Hepatocyte (in vitro differentiated cells): ENCODE measurements at regions not wholly inside any gene's neighbourhood (a gene's known extent, or its start where the extent isn't known, plus 50 kb on each side); places are given as distances from the start of the nearest gene placed in this dataset.

Source experiments
- DNase-seq: peaks from one replicate; pipeline ENCODE4 v3.0.0-alpha.2; 2016; ENCODE audit warnings: low spot score
- H2AFZ ChIP-seq: fragments of 200-600 bp; sonication (generic); 2 replicates; pipeline ENCODE4 v1.6.0; 2016; ENCODE audit warnings: antibody characterized with exemption, mild to moderate bottlenecking
- H3K27ac ChIP-seq: fragments of 200-600 bp; sonication (generic); 2 replicates; pipeline ENCODE4 v1.5.1; 2016; ENCODE audit warnings: mild to moderate bottlenecking
- H3K27me3 ChIP-seq: fragments of 200-600 bp; sonication (generic); 2 replicates; pipeline ENCODE4 v1.6.1; 2016
- H3K36me3 ChIP-seq: fragments of 200-600 bp; sonication (generic); replicated peaks from 2 replicates; pipeline ENCODE4 v1.5.1; 2016; ENCODE audit warnings: low read depth; ENCODE audit not compliant: insufficient read depth
- H3K4me1 ChIP-seq: fragments of 200-600 bp; sonication (generic); 2 replicates; pipeline ENCODE4 v1.5.1; 2016; ENCODE audit warnings: mild to moderate bottlenecking, moderate library complexity; ENCODE audit not compliant: insufficient read depth
- H3K4me2 ChIP-seq: fragments of 200-600 bp; sonication (generic); 2 replicates; pipeline ENCODE4 v1.6.0; 2016
- H3K4me3 ChIP-seq: fragments of 200-600 bp; sonication (generic); 2 replicates; pipeline ENCODE4 v1.5.1; 2016; ENCODE audit warnings: mild to moderate bottlenecking
- H3K79me2 ChIP-seq: fragments of 200-600 bp; sonication (generic); 2 replicates; pipeline ENCODE4 v1.6.0; 2017; ENCODE audit warnings: mild to moderate bottlenecking
- H3K9me2 ChIP-seq: fragments of 200-600 bp; sonication (generic); replicated peaks from 2 replicates; pipeline ENCODE4 v1.6.0; 2017; ENCODE audit warnings: mild to moderate bottlenecking; ENCODE audit not compliant: insufficient read depth
- H3K9me3 ChIP-seq: fragments of 200-600 bp; sonication (generic); 2 replicates; pipeline ENCODE4 v1.5.1; 2016; ENCODE audit warnings: low read depth, mild to moderate bottlenecking
- H4K20me1 ChIP-seq: fragments of 200-600 bp; sonication (generic); 2 replicates; pipeline ENCODE4 v1.6.0; 2016; ENCODE audit warnings: mild to moderate bottlenecking; ENCODE audit not compliant: insufficient read depth, poor library complexity, severe bottlenecking
- EZH2 ChIP-seq: fragments of 200-600 bp; sonication (generic); IDR thresholded peaks from 2 replicates; pipeline ENCODE4 v1.6.1; 2016; ENCODE audit warnings: antibody characterized with exemption, mild to moderate bottlenecking, borderline replicate concordance
- EZH2phosphoT487 ChIP-seq: fragments of 200-600 bp; sonication (generic); IDR thresholded peaks from one replicate; pipeline ENCODE4 v1.6.1; 2018; ENCODE audit warnings: antibody characterized with exemption, mild to moderate bottlenecking, low read depth, moderate library complexity; ENCODE audit not compliant: unreplicated experiment, severe bottlenecking
- WGBS: methylation state at CpG from one replicate; pipeline ENCODE4 v1.1.6; 2016; ENCODE audit warnings: low lambda C conversion rate; ENCODE audit errors: missing lambda C conversion rate; 5-methylcytosine and 5-hydroxymethylcytosine counted together
- TF ChIP-seq, protein P1 (sequence below): fragments of 200-600 bp; sonication (generic); IDR thresholded peaks from 2 replicates; pipeline ENCODE4 v1.5.1; 2016; ENCODE audit warnings: antibody characterized with exemption, mild to moderate bottlenecking; ENCODE audit not compliant: poor library complexity

DNA sequence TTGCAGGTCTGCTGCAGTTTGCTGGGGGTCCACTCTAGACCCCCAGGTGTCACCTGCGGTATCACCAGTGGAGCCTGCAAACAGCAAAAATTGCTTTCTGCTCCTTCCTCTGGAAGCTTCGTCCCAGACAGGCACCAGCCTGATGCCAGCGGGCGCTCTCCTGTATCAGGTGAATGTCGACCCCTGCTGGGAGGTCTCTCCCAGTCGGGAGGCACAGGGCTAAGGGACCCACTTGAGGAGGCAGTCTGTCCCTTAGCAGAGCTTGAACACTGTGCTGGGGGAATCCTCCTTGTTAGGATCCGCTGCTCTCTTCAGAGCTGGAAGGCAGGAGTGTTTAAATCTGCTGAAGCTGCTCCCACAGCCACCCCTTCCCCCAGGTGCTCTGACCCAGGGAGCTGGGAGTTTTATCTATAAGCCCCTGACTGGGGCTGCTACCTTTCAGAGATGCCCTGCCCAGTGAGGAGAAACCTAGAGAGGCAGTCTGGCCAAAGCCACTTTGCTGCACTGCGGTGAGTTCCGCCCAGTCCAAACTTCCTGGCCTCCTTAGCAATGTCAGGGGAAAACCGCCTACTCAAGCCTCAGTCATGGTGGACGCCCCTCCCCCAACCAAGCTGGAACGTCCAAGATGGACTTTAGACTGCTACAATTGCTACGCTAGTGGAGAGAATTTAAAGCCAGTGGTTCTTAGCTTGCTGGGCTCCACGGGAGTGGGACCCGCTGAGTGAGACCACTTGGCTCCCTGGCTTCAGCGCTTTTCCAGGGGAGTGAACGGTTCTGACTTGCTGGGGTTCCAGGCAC is 652.5 kb downstream of the KCNJ3 start:
- no peaks in the 10 kb centered on the region for H4K20me1 ChIP-seq
- no peaks in the 10 kb centered on the region for H3K79me2 ChIP-seq
- H3K4me2 ChIP-seq: no peak overlapping the region
- no peaks in the 10 kb centered on the region for H3K27me3 ChIP-seq
- no peak overlapping the region for H3K4me3 ChIP-seq
- no peak for DNase-seq
- no peak overlapping the region for H3K27ac ChIP-seq
- no peaks in the 10 kb centered on the region for H3K9me3 ChIP-seq
- no peaks in the 10 kb centered on the region for H3K36me3 ChIP-seq
- H3K9me2 ChIP-seq: no peaks in the 10 kb centered on the region
- TF ChIP-seq, protein P1, sequence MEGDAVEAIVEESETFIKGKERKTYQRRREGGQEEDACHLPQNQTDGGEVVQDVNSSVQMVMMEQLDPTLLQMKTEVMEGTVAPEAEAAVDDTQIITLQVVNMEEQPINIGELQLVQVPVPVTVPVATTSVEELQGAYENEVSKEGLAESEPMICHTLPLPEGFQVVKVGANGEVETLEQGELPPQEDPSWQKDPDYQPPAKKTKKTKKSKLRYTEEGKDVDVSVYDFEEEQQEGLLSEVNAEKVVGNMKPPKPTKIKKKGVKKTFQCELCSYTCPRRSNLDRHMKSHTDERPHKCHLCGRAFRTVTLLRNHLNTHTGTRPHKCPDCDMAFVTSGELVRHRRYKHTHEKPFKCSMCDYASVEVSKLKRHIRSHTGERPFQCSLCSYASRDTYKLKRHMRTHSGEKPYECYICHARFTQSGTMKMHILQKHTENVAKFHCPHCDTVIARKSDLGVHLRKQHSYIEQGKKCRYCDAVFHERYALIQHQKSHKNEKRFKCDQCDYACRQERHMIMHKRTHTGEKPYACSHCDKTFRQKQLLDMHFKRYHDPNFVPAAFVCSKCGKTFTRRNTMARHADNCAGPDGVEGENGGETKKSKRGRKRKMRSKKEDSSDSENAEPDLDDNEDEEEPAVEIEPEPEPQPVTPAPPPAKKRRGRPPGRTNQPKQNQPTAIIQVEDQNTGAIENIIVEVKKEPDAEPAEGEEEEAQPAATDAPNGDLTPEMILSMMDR: no peak
- no peak for TF ChIP-seq EZH2phosphoT487
- no peaks in the 10 kb centered on the region for H3K4me1 ChIP-seq
- WGBS: 90% methylated on average over 17 of the region's 17 CpGs
- H2AFZ ChIP-seq: no peak overlapping the region

GRCh38 chr2:155332016-155332415 is 633.5 kb downstream of the KCNJ3 start:
- H3K36me3 ChIP-seq: no peaks in the 10 kb centered on the region
- no peaks in the 10 kb centered on the region for H3K79me2 ChIP-seq
- H3K4me3 ChIP-seq: no peak overlapping the region
- H3K4me1 ChIP-seq: no peaks in the 10 kb centered on the region
- TF ChIP-seq EZH2: no peak
- TF ChIP-seq, protein P1: no peak
- no peak for TF ChIP-seq EZH2phosphoT487
- H3K27me3 ChIP-seq: no peaks in the 10 kb centered on the region
- H4K20me1 ChIP-seq: no peaks in the 10 kb centered on the region
- H2AFZ ChIP-seq: no peak overlapping the region
- H3K27ac ChIP-seq: no peak overlapping the region
- no peaks in the 10 kb centered on the region for H3K9me2 ChIP-seq
- no peaks in the 10 kb centered on the region for H3K9me3 ChIP-seq
- WGBS: 95% methylated on average over 2 of the region's 2 CpGs
- no peak for DNase-seq
- H3K4me2 ChIP-seq: no peak overlapping the region

GRCh38 chr2:155320236-155320635 is 621.7 kb downstream of the KCNJ3 start:
- Histone ChIP-seq H3K9me3 (no peaks in the 10 kb centered on the region), H3K79me2 (no peaks in the 10 kb centered on the region), H3K4me3 (no peak overlapping the region), H3K4me2 (no peak overlapping the region), H3K9me2 (no peaks in the 10 kb centered on the region), H4K20me1 (no peaks in the 10 kb centered on the region), H3K27ac (no peak overlapping the region), H3K27me3 (no peaks in the 10 kb centered on the region), H3K36me3 (no peaks in the 10 kb centered on the region), H3K4me1 (no peaks in the 10 kb centered on the region), H2AFZ (no peak overlapping the region)
- 77% methylated on average over 1 of the region's 1 CpG for WGBS
- no peak for DNase-seq
- TF ChIP-seq, protein P1: no peak
- TF ChIP-seq EZH2 (no peak), EZH2phosphoT487 (no peak)
